Esophagus squamous epithelium (tissue), 5 donors: ENCODE measurements at regions not wholly inside any gene's neighbourhood (a gene's known extent, or its start where the extent isn't known, plus 50 kb on each side); places are given as distances from the start of the nearest gene placed in this dataset.
A peak's percentile ranks its signal among the peaks of the same experiment; 100 is the strongest.

ENCODE experiments used
- DNase-seq: peaks from one replicate; lab custom pipeline; 2025; lab: John Stamatoyannopoulos, UW
- H3K27ac ChIP-seq, 4 donors: fragments of 200-600 bp; sonication (generic); one replicate each; pipeline ENCODE4 v1.5.1; 2016 to 2019; ENCODE audit warnings: mild to moderate bottlenecking in 1 of 4
- H3K27me3 ChIP-seq, 4 donors: fragments of 200-600 bp; sonication (generic); 1 replicate in 3 of 4; 2 replicates in 1 of 4; pipeline versions ENCODE4 v1.5.1 to v1.6.0; 2017 to 2021; ENCODE audit warnings: antibody characterized with exemption in 1 of 4
- H3K36me3 ChIP-seq, 3 donors: fragments of 200-600 bp; sonication (generic); one replicate each; pipeline ENCODE4 v1.5.1; 2016 to 2019
- H3K4me1 ChIP-seq, 3 donors: fragments of 200-600 bp; sonication (generic); one replicate each; pipeline ENCODE4 v1.5.1; 2017 to 2019
- H3K4me3 ChIP-seq, 4 donors: fragments of 200-600 bp; sonication (generic); 1 replicate in 3 of 4; 2 replicates in 1 of 4; pipeline ENCODE4 v1.5.1; 2016 to 2019; ENCODE audit warnings: mild to moderate bottlenecking in 2 of 4, moderate library complexity in 1 of 4
- H3K9me3 ChIP-seq, 3 donors: fragments of 200-600 bp; sonication (generic); one replicate each; pipeline ENCODE4 v1.5.1; 2016 to 2019
- POLR2A ChIP-seq, 4 donors: fragments of 450-650 bp; IDR thresholded peaks; one replicate each; pipeline ENCODE4 v1.6.1; 2017; ENCODE audit warnings: antibody characterized with exemption in 4 of 4, mild to moderate bottlenecking in 4 of 4, moderate library complexity in 3 of 4
- WGBS, 2 donors: methylation state at CpG; one replicate each; pipeline ENCODE4 v1.1.5; 2018; 5-methylcytosine and 5-hydroxymethylcytosine counted together
- intact Hi-C: fragments of 100-400 bp; cut with DNase I; formaldehyde crosslinking; loops from one replicate; pipeline ENCODE4 v1.15.0; 2022
- TF ChIP-seq, protein P1 (sequence below), 6 experiments: fragments of 450-650 bp in 4 of 6; fragments of 200-600 bp in 2 of 6; sonication (generic) in 2 of 6; IDR thresholded peaks; one replicate each; pipeline ENCODE4 v1.5.1; 2016 to 2019; ENCODE audit warnings: antibody characterized with exemption in 6 of 6, mild to moderate bottlenecking in 4 of 6, moderate library complexity in 4 of 6
- donor health status: DM: yes; HTN: yes; CAD: no.

DNA sequence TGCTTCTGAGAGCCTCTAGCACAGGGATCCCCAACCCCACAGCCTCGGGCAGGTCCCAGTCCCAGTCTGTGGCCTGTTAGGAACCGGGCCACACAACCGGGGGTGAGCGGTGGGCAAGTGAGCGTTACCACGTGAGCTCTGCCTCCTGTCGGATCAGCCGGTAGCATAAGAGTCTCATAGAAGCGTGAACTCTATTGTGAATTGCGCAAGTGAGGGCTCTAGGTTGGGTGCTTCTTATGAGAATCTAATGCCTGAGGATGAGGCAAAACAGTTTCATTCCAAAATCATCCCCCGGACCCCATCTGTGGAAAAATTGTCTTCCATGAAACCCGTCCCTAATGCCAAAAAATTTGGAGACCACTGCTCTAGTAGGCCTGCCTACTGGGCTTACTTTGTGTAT lies 87.0 kb upstream of the UBL3 start:
- Histone ChIP-seq H3K9me3 (no peaks in the 10 kb centered on the region), H3K27ac (no peak overlapping the region), H3K27me3 (peaks cover 0 to 29% (median 0%) of the 10 kb centered on the region in 4 donors), H3K36me3 (no peaks in the 10 kb centered on the region), H3K4me1 (peaks cover 0 to 5% (median 0%) of the 10 kb centered on the region in 3 donors), H3K4me3 (no peak overlapping the region)
- TF ChIP-seq, protein P1, sequence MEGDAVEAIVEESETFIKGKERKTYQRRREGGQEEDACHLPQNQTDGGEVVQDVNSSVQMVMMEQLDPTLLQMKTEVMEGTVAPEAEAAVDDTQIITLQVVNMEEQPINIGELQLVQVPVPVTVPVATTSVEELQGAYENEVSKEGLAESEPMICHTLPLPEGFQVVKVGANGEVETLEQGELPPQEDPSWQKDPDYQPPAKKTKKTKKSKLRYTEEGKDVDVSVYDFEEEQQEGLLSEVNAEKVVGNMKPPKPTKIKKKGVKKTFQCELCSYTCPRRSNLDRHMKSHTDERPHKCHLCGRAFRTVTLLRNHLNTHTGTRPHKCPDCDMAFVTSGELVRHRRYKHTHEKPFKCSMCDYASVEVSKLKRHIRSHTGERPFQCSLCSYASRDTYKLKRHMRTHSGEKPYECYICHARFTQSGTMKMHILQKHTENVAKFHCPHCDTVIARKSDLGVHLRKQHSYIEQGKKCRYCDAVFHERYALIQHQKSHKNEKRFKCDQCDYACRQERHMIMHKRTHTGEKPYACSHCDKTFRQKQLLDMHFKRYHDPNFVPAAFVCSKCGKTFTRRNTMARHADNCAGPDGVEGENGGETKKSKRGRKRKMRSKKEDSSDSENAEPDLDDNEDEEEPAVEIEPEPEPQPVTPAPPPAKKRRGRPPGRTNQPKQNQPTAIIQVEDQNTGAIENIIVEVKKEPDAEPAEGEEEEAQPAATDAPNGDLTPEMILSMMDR (IDR thresholded peaks at IDR 0.05), result no peak
- no peak for TF ChIP-seq POLR2A (IDR thresholded peaks at IDR 0.05)
- 85 to 90% methylated on average over 7 to 9 of the region's 12 CpGs for WGBS, 2 donors
- DNase-seq, result no peak
- intact Hi-C loops, result no loop called here

GRCh38 chr13:29936956-29937355 lies 86.5 kb upstream of the UBL3 start:
- TF ChIP-seq, protein P1 (IDR thresholded peaks at IDR 0.05), result no peak
- TF ChIP-seq POLR2A (IDR thresholded peaks at IDR 0.05), result no peak
- Histone ChIP-seq H3K9me3 (no peaks in the 10 kb centered on the region), H3K4me3 (no peak overlapping the region), H3K27me3 (peaks cover 0 to 29% (median 0%) of the 10 kb centered on the region in 4 donors), H3K4me1 (peaks cover 0 to 5% (median 0%) of the 10 kb centered on the region in 3 donors), H3K36me3 (no peaks in the 10 kb centered on the region), H3K27ac (no peak overlapping the region)
- DNase-seq, result no peak
- intact Hi-C loops, result no loop called here
- 88 to 91% methylated on average over 1 of the region's 1 CpG for WGBS, 2 donors

GRCh38 chr13:29936051-29936813 lies 85.8 kb upstream of the UBL3 start:
- 43 to 50% methylated on average over 8 of the region's 13 CpGs for WGBS, 2 donors
- no peaks in the 10 kb centered on the region for H3K9me3 ChIP-seq
- H3K4me3 ChIP-seq, result peak overlapping the region in 2 of 4 donors; percentile 19 to 25
- no peak for TF ChIP-seq POLR2A (IDR thresholded peaks at IDR 0.05)
- TF ChIP-seq, protein P1 (IDR thresholded peaks at IDR 0.05), result no peak
- H3K27ac ChIP-seq, result peak overlapping the region in 1 of 4 donors; percentile 54
- intact Hi-C loops, result no loop called here
- H3K36me3 ChIP-seq, result no peaks in the 10 kb centered on the region
- peaks cover 0 to 5% (median 0%) of the 10 kb centered on the region in 3 donors for H3K4me1 ChIP-seq
- H3K27me3 ChIP-seq, result peaks cover 0 to 29% (median 0%) of the 10 kb centered on the region in 4 donors
- DNase-seq, result no peak

GRCh38 chr13:29935309-29935981 lies 85.0 kb upstream of the UBL3 start:
- no peak for DNase-seq
- WGBS, 2 donors, result 39 to 64% methylated on average over 5 to 6 of the region's 6 CpGs
- Histone ChIP-seq H3K4me3 (peak overlapping the region in 2 of 4 donors; percentile 19 to 25), H3K27ac (peak overlapping the region in 1 of 4 donors; percentile 54), H3K36me3 (no peaks in the 10 kb centered on the region), H3K9me3 (no peaks in the 10 kb centered on the region), H3K27me3 (peaks cover 0 to 29% (median 0%) of the 10 kb centered on the region in 4 donors), H3K4me1 (peaks cover 0 to 5% (median 0%) of the 10 kb centered on the region in 3 donors)
- TF ChIP-seq, protein P1 (IDR thresholded peaks at IDR 0.05), result no peak
- TF ChIP-seq POLR2A (IDR thresholded peaks at IDR 0.05), result peak in 1 of 4 donors; percentile 9
- intact Hi-C loops, result no loop called here
